ENCODE measurements at regions not wholly inside any gene's neighbourhood (a gene's known extent, or its start where the extent isn't known, plus 50 kb on each side); places are given as distances from the start of the nearest gene placed in this dataset.

DNA sequence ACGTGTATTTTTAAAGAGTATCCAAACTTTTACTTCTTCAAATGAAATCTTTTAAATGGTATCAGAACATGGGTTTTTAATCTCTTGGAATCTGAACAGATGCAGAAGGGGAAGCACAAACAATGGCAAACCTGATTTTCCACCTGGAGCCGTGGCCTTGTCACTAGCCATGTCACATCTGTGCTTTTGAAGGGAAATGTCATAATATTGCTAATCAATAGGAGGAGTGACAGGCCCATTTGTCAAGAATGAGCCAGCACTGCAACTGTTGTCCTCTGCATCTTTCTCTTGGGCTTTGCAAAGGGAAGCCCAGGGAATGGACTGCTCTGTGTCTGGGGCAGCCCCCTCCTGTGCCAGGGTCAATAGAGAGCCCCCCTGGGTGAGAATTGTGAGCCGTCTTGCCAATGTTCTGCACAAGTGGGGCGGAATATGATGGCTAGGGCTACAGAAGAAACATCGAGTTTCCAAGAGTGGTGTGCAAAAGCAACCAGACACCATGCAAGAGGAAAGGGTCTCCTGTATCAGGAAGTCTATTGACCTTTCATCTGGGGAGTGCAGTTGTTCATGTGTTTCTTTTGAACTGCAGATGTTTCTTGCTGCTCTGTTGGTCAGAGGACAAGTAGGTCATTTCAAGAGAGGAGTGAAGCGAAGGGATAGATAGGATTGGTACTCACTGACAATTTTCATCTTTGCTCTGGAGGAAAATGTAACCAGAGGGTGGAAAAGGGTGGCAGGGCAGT, 181.8 kb upstream of the NPVF start:
- TF ChIP-seq, protein P1, sequence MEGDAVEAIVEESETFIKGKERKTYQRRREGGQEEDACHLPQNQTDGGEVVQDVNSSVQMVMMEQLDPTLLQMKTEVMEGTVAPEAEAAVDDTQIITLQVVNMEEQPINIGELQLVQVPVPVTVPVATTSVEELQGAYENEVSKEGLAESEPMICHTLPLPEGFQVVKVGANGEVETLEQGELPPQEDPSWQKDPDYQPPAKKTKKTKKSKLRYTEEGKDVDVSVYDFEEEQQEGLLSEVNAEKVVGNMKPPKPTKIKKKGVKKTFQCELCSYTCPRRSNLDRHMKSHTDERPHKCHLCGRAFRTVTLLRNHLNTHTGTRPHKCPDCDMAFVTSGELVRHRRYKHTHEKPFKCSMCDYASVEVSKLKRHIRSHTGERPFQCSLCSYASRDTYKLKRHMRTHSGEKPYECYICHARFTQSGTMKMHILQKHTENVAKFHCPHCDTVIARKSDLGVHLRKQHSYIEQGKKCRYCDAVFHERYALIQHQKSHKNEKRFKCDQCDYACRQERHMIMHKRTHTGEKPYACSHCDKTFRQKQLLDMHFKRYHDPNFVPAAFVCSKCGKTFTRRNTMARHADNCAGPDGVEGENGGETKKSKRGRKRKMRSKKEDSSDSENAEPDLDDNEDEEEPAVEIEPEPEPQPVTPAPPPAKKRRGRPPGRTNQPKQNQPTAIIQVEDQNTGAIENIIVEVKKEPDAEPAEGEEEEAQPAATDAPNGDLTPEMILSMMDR (IDR thresholded peaks at IDR 0.05; ENCODE audit: borderline replicate concordance, extremely low read depth, low read length, poor library complexity, severe bottlenecking), result no peak
- no peak for TF ChIP-seq EZH2 (IDR thresholded peaks at IDR 0.05; ENCODE audit: borderline replicate concordance, low read depth, low read length, severe bottlenecking)
